Esophagus squamous epithelium (tissue), 4 donors: ENCODE measurements at regions not wholly inside any gene's neighbourhood (a gene's known extent, or its start where the extent isn't known, plus 50 kb on each side); places are given as distances from the start of the nearest gene placed in this dataset.

Experiments used
- POLR2A ChIP-seq, 4 donors: fragments of 450-650 bp; IDR thresholded peaks; one replicate each; pipeline ENCODE4 v1.6.1; 2017; ENCODE audit warnings: antibody characterized with exemption in 4 of 4, mild to moderate bottlenecking in 4 of 4, moderate library complexity in 3 of 4
- TF ChIP-seq, protein P1 (sequence below), 6 experiments: fragments of 450-650 bp in 4 of 6; fragments of 200-600 bp in 2 of 6; sonication (generic) in 2 of 6; IDR thresholded peaks; one replicate each; pipeline ENCODE4 v1.5.1; 2016 to 2019; ENCODE audit warnings: antibody characterized with exemption in 6 of 6, mild to moderate bottlenecking in 4 of 6, moderate library complexity in 4 of 6

DNA sequence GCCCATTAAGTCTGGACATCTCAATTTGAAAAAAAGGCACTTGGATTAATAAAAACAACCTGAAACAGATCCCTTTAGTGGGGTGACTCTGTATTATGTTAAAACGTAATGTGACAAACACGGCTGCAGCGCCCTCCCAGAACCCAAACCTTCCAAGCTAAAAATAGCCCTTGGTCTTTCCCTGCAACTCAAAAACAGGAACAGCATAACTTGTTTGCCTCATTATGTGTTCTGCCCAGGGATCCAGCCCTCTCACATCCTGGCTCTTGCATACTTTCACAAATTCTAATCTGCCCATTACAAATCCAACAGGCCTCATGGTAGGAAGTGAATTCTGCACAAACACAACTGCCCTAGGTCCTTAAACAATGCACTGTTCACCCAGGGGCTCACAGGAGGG lies 94.7 kb upstream of the GADD45A start:
- TF ChIP-seq, protein P1, sequence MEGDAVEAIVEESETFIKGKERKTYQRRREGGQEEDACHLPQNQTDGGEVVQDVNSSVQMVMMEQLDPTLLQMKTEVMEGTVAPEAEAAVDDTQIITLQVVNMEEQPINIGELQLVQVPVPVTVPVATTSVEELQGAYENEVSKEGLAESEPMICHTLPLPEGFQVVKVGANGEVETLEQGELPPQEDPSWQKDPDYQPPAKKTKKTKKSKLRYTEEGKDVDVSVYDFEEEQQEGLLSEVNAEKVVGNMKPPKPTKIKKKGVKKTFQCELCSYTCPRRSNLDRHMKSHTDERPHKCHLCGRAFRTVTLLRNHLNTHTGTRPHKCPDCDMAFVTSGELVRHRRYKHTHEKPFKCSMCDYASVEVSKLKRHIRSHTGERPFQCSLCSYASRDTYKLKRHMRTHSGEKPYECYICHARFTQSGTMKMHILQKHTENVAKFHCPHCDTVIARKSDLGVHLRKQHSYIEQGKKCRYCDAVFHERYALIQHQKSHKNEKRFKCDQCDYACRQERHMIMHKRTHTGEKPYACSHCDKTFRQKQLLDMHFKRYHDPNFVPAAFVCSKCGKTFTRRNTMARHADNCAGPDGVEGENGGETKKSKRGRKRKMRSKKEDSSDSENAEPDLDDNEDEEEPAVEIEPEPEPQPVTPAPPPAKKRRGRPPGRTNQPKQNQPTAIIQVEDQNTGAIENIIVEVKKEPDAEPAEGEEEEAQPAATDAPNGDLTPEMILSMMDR (IDR thresholded peaks at IDR 0.05), result no peak
- TF ChIP-seq POLR2A (IDR thresholded peaks at IDR 0.05), result no peak
